HepG2 (cell line): ENCODE measurements at regions not wholly inside any gene's neighbourhood (a gene's known extent, or its start where the extent isn't known, plus 50 kb on each side); places are given as distances from the start of the nearest gene placed in this dataset.

Experiments
- ELF1 ChIP-seq: sonication (generic); formaldehyde crosslinking; IDR thresholded peaks from 2 replicates; pipeline ENCODE4 v1.4.0; 2020; ENCODE audit warnings: missing genetic modification reagents
- GPN1 ChIP-seq: sonication (generic); formaldehyde crosslinking; IDR thresholded peaks from 2 replicates; pipeline ENCODE4 v1.5.1; 2020; ENCODE audit warnings: missing genetic modification reagents, borderline replicate concordance
- SIX1 ChIP-seq: sonication (generic); formaldehyde crosslinking; IDR thresholded peaks from 2 replicates; pipeline ENCODE4 v1.4.0; 2020; ENCODE audit warnings: missing genetic modification reagents, borderline replicate concordance
- ZNF484 ChIP-seq: sonication (generic); formaldehyde crosslinking; IDR thresholded peaks from 2 replicates; pipeline ENCODE4 v1.5.1; 2020; ENCODE audit warnings: mild to moderate bottlenecking, low read depth, missing genetic modification reagents, borderline replicate concordance

- TF ChIP-seq SIX1 = no peak
- no peak for TF ChIP-seq ZNF484 (CRISPR knock-in tag)
- no peak for TF ChIP-seq GPN1 (CRISPR knock-in tag)
- no peak for TF ChIP-seq ELF1 (CRISPR knock-in tag)
These were observed 270.2 kb upstream of the C1orf87 start for GRCh38 chr1:60343736-60344135.
